ENCODE measurements at regions not wholly inside any gene's neighbourhood (a gene's known extent, or its start where the extent isn't known, plus 50 kb on each side); places are given as distances from the start of the nearest gene placed in this dataset.
A peak's percentile ranks its signal among the peaks of the same experiment; 100 is the strongest.

- TF ChIP-seq KLF6 (CRISPR knock-in tag; IDR thresholded peaks at IDR 0.05; ENCODE audit: borderline replicate concordance) (peak; percentile 93), RREB1 (CRISPR knock-in tag; IDR thresholded peaks at IDR 0.05) (peak; percentile 88), NFATC3 (IDR thresholded peaks at IDR 0.05) (no peak), CLOCK (CRISPR knock-in tag; IDR thresholded peaks at IDR 0.05; ENCODE audit: borderline replicate concordance) (no peak), ZNF707 (CRISPR knock-in tag; conservative IDR thresholded peaks at IDR 0.05) (no peak), MAZ (CRISPR knock-in tag; conservative IDR thresholded peaks at IDR 0.05 in 1 of 2, IDR thresholded peaks at IDR 0.05 in 1 of 2) (peak in 1 of 2 experiments; percentile 48; a peak in 1 of 4 replicates), ZNF175 (CRISPR knock-in tag; IDR thresholded peaks at IDR 0.05; ENCODE audit: low read depth) (peak; percentile 66; the same call in 1 of the 2 replicates), ZNF212 (CRISPR knock-in tag; IDR thresholded peaks at IDR 0.05) (peak; percentile 79; the same call in 1 of the 2 replicates), ZNF436 (CRISPR knock-in tag; IDR thresholded peaks at IDR 0.05) (no peak), ZNF592 (IDR thresholded peaks at IDR 0.05) (no peak), TCFL5 (CRISPR knock-in tag; conservative IDR thresholded peaks at IDR 0.05) (0 out of 2 replicates have a peak, but pooled peaks have one; percentile 55), IFI16 (CRISPR knock-in tag; IDR thresholded peaks at IDR 0.05) (no peak), TOE1 (IDR thresholded peaks at IDR 0.05; ENCODE audit: borderline replicate concordance) (no peak), TOE1 (CRISPR knock-in tag; IDR thresholded peaks at IDR 0.05; ENCODE audit: borderline replicate concordance, low read depth) (no peak), MEF2D (tag; conservative IDR thresholded peaks at IDR 0.05; ENCODE audit: low read depth) (0 out of 2 replicates have a peak, but pooled peaks have one; percentile 21)
Observed at GRCh38 chr3:187464682-187465081, 96.5 kb downstream of the RTP4 start (continued).

Measured in K562 (cell line).